Hepatocyte (in vitro differentiated cells): ENCODE measurements at regions not wholly inside any gene's neighbourhood (a gene's known extent, or its start where the extent isn't known, plus 50 kb on each side); places are given as distances from the start of the nearest gene placed in this dataset.

Experiments used
- DNase-seq: peaks from one replicate; pipeline ENCODE4 v3.0.0-alpha.2; 2016; ENCODE audit warnings: low spot score
- H2AFZ ChIP-seq: fragments of 200-600 bp; sonication (generic); 2 replicates; pipeline ENCODE4 v1.6.0; 2016; ENCODE audit warnings: antibody characterized with exemption, mild to moderate bottlenecking
- H3K27ac ChIP-seq: fragments of 200-600 bp; sonication (generic); 2 replicates; pipeline ENCODE4 v1.5.1; 2016; ENCODE audit warnings: mild to moderate bottlenecking
- H3K27me3 ChIP-seq: fragments of 200-600 bp; sonication (generic); 2 replicates; pipeline ENCODE4 v1.6.1; 2016
- H3K36me3 ChIP-seq: fragments of 200-600 bp; sonication (generic); replicated peaks from 2 replicates; pipeline ENCODE4 v1.5.1; 2016; ENCODE audit warnings: low read depth; ENCODE audit not compliant: insufficient read depth
- H3K4me1 ChIP-seq: fragments of 200-600 bp; sonication (generic); 2 replicates; pipeline ENCODE4 v1.5.1; 2016; ENCODE audit warnings: mild to moderate bottlenecking, moderate library complexity; ENCODE audit not compliant: insufficient read depth
- H3K4me2 ChIP-seq: fragments of 200-600 bp; sonication (generic); 2 replicates; pipeline ENCODE4 v1.6.0; 2016
- H3K4me3 ChIP-seq: fragments of 200-600 bp; sonication (generic); 2 replicates; pipeline ENCODE4 v1.5.1; 2016; ENCODE audit warnings: mild to moderate bottlenecking
- H3K79me2 ChIP-seq: fragments of 200-600 bp; sonication (generic); 2 replicates; pipeline ENCODE4 v1.6.0; 2017; ENCODE audit warnings: mild to moderate bottlenecking
- H3K9me2 ChIP-seq: fragments of 200-600 bp; sonication (generic); replicated peaks from 2 replicates; pipeline ENCODE4 v1.6.0; 2017; ENCODE audit warnings: mild to moderate bottlenecking; ENCODE audit not compliant: insufficient read depth
- H3K9me3 ChIP-seq: fragments of 200-600 bp; sonication (generic); 2 replicates; pipeline ENCODE4 v1.5.1; 2016; ENCODE audit warnings: low read depth, mild to moderate bottlenecking
- H4K20me1 ChIP-seq: fragments of 200-600 bp; sonication (generic); 2 replicates; pipeline ENCODE4 v1.6.0; 2016; ENCODE audit warnings: mild to moderate bottlenecking; ENCODE audit not compliant: insufficient read depth, poor library complexity, severe bottlenecking
- CTCF ChIP-seq: fragments of 200-600 bp; sonication (generic); IDR thresholded peaks from 2 replicates; pipeline ENCODE4 v1.5.1; 2016; ENCODE audit warnings: antibody characterized with exemption, mild to moderate bottlenecking; ENCODE audit not compliant: poor library complexity
- EZH2 ChIP-seq: fragments of 200-600 bp; sonication (generic); IDR thresholded peaks from 2 replicates; pipeline ENCODE4 v1.6.1; 2016; ENCODE audit warnings: antibody characterized with exemption, mild to moderate bottlenecking, borderline replicate concordance
- EZH2phosphoT487 ChIP-seq: fragments of 200-600 bp; sonication (generic); IDR thresholded peaks from one replicate; pipeline ENCODE4 v1.6.1; 2018; ENCODE audit warnings: antibody characterized with exemption, mild to moderate bottlenecking, low read depth, moderate library complexity; ENCODE audit not compliant: unreplicated experiment, severe bottlenecking
- WGBS: methylation state at CpG from one replicate; pipeline ENCODE4 v1.1.6; 2016; ENCODE audit warnings: low lambda C conversion rate; ENCODE audit errors: missing lambda C conversion rate; 5-methylcytosine and 5-hydroxymethylcytosine counted together

- DNase-seq = no peak
- Histone ChIP-seq H3K9me3 (no peaks in the 10 kb centered on the region), H4K20me1 (no peaks in the 10 kb centered on the region), H2AFZ (no peak overlapping the region), H3K27ac (no peak overlapping the region), H3K4me2 (no peak overlapping the region), H3K4me1 (peaks cover 7% of the 10 kb centered on the region), H3K36me3 (no peaks in the 10 kb centered on the region), H3K79me2 (no peaks in the 10 kb centered on the region), H3K27me3 (no peaks in the 10 kb centered on the region), H3K4me3 (no peak overlapping the region), H3K9me2 (no peaks in the 10 kb centered on the region)
- TF ChIP-seq EZH2 = no peak
- TF ChIP-seq EZH2phosphoT487 = no peak
- TF ChIP-seq CTCF = no peak
These were observed 114.5 kb downstream of the PHLDA1 start for GRCh38 chr12:75917083-75917482.

GRCh38 chr12:75913502-75914351 is 117.8 kb downstream of the PHLDA1 start:
- no peak for DNase-seq
- Histone ChIP-seq H3K9me3 (no peaks in the 10 kb centered on the region), H3K4me1 (peaks cover 3% of the 10 kb centered on the region), H3K9me2 (no peaks in the 10 kb centered on the region), H2AFZ (no peak overlapping the region), H4K20me1 (no peaks in the 10 kb centered on the region), H3K27me3 (no peaks in the 10 kb centered on the region), H3K4me3 (no peak overlapping the region), H3K27ac (no peak overlapping the region), H3K79me2 (no peaks in the 10 kb centered on the region), H3K36me3 (no peaks in the 10 kb centered on the region), H3K4me2 (no peak overlapping the region)
- 78% methylated on average over 5 of the region's 5 CpGs for WGBS
- TF ChIP-seq EZH2phosphoT487 = no peak
- TF ChIP-seq CTCF = no peak
- no peak for TF ChIP-seq EZH2

GRCh38 chr12:75909714-75910656 is 121.6 kb downstream of the PHLDA1 start:
- H2AFZ ChIP-seq = no peak overlapping the region
- H3K27me3 ChIP-seq = no peaks in the 10 kb centered on the region
- WGBS = 67% methylated on average over 7 of the region's 7 CpGs
- TF ChIP-seq EZH2 (no peak), CTCF (no peak), EZH2phosphoT487 (no peak)
- DNase-seq = no peak
- no peaks in the 10 kb centered on the region for H3K9me2 ChIP-seq
- H3K4me3 ChIP-seq = no peak overlapping the region
- no peaks in the 10 kb centered on the region for H3K9me3 ChIP-seq
- H3K27ac ChIP-seq = peak overlapping the region; percentile 8
- no peaks in the 10 kb centered on the region for H4K20me1 ChIP-seq
- H3K79me2 ChIP-seq = no peaks in the 10 kb centered on the region
- peaks cover 4% of the 10 kb centered on the region for H3K4me1 ChIP-seq
- no peak overlapping the region for H3K4me2 ChIP-seq
- H3K36me3 ChIP-seq = no peaks in the 10 kb centered on the region
